Hepatocyte (in vitro differentiated cells): ENCODE measurements at regions not wholly inside any gene's neighbourhood (a gene's known extent, or its start where the extent isn't known, plus 50 kb on each side); places are given as distances from the start of the nearest gene placed in this dataset.

Experiments
- EZH2 ChIP-seq: fragments of 200-600 bp; sonication (generic); IDR thresholded peaks from 2 replicates; pipeline ENCODE4 v1.6.1; 2016; ENCODE audit warnings: antibody characterized with exemption, mild to moderate bottlenecking, borderline replicate concordance
- TF ChIP-seq, protein P1 (sequence below): fragments of 200-600 bp; sonication (generic); IDR thresholded peaks from 2 replicates; pipeline ENCODE4 v1.5.1; 2016; ENCODE audit warnings: antibody characterized with exemption, mild to moderate bottlenecking; ENCODE audit not compliant: poor library complexity

DNA sequence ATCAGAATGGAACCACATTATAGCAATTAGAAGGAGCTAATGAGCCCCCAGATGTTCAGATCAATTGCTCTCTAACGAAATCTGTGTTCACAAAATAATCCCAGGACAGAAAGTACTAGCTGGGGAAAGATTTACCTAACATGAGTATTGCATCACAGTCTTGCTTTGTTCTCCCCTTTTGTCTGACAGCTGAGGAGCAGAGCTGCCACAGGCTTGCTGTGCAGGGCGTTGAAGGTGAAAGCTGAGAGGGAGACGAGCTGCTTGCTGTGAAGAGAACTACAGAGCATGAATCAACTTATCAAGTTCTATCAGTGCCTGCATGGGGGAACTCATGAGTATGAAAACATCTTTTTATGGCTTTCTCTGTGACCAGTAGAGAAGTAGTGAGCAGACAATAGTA lies 441.2 kb downstream of the CENPC start:
- TF ChIP-seq, protein P1, sequence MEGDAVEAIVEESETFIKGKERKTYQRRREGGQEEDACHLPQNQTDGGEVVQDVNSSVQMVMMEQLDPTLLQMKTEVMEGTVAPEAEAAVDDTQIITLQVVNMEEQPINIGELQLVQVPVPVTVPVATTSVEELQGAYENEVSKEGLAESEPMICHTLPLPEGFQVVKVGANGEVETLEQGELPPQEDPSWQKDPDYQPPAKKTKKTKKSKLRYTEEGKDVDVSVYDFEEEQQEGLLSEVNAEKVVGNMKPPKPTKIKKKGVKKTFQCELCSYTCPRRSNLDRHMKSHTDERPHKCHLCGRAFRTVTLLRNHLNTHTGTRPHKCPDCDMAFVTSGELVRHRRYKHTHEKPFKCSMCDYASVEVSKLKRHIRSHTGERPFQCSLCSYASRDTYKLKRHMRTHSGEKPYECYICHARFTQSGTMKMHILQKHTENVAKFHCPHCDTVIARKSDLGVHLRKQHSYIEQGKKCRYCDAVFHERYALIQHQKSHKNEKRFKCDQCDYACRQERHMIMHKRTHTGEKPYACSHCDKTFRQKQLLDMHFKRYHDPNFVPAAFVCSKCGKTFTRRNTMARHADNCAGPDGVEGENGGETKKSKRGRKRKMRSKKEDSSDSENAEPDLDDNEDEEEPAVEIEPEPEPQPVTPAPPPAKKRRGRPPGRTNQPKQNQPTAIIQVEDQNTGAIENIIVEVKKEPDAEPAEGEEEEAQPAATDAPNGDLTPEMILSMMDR, result no peak
- TF ChIP-seq EZH2, result no peak
